Calu3 (cell line): ENCODE measurements at regions not wholly inside any gene's neighbourhood (a gene's known extent, or its start where the extent isn't known, plus 50 kb on each side); places are given as distances from the start of the nearest gene placed in this dataset.

Experiments
- BruUV-seq: library from RNA; stranded (reverse); fragments of 400-500 nt; replicated peaks from 2 replicates; lab custom pipeline; 2021; lab: Mats Ljungman, UMichigan
- CTCF ChIA-PET: fragments of 300-600 bp; sonication (Branson Sonifier 250); formaldehyde crosslinking; loops from one replicate; lab custom pipeline; 2022; ENCODE audit warnings: antibody characterized with exemption; lab: Charles Lee
- DNase-seq: peaks from one replicate; pipeline ENCODE4 v3.0.0; 2022
- H3K27ac Mint-ChIP-seq: one replicate; pipeline ENCODE4 v1.8.0; 2022; ENCODE audit warnings: mixed read lengths; ENCODE audit not compliant: unreplicated experiment
- H3K27me3 Mint-ChIP-seq: one replicate; pipeline ENCODE4 v1.8.0; 2022; ENCODE audit warnings: mixed read lengths; ENCODE audit not compliant: unreplicated experiment
- H3K36me3 Mint-ChIP-seq: one replicate; pipeline ENCODE4 v1.8.0; 2022; ENCODE audit warnings: mild to moderate bottlenecking, moderate library complexity, mixed read lengths; ENCODE audit not compliant: insufficient read depth, unreplicated experiment
- H3K4me1 Mint-ChIP-seq: one replicate; pipeline ENCODE4 v1.8.0; 2022; ENCODE audit warnings: mild to moderate bottlenecking, low read depth, mixed read lengths; ENCODE audit not compliant: unreplicated experiment
- H3K4me3 Mint-ChIP-seq: one replicate; pipeline ENCODE4 v1.8.0; 2022; ENCODE audit warnings: mild to moderate bottlenecking, low read depth, moderate library complexity, mixed read lengths; ENCODE audit not compliant: unreplicated experiment
- H3K9me3 Mint-ChIP-seq: one replicate; pipeline ENCODE4 v1.8.0; 2022; ENCODE audit warnings: low read depth, mixed read lengths; ENCODE audit not compliant: unreplicated experiment
- intact Hi-C: fragments of 100-400 bp; cut with micrococcal nuclease; formaldehyde crosslinking; loops from one replicate; pipeline ENCODE4 v1.10.0; 2022; ENCODE audit not compliant: unreplicated experiment
- TF ChIP-seq, protein P1 (sequence below): fragments of 200-600 bp; IDR thresholded peaks from one replicate; pipeline ENCODE4 v1.8.0; 2022; ENCODE audit warnings: antibody characterized with exemption; ENCODE audit not compliant: unreplicated experiment

DNA sequence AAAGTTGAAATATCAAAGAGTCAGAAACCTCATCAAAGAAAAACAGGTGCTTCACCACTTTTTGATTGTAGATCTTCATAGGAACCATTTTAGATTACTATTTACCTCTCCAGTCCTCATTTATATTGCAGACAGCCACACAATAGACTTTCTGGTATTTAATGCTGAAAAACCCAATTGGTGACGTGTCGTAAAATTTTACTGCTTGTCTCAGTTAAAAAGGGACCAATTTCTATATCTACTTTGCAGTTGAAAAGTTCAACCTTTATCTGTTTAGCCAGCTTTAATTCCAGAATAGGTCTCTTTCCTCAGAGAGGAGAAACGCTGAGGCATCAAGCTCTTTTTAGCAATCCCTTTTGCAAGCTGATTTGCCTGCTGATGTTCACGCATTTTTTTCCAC is 1722.4 kb downstream of the PLA2G4A start:
- TF ChIP-seq, protein P1, sequence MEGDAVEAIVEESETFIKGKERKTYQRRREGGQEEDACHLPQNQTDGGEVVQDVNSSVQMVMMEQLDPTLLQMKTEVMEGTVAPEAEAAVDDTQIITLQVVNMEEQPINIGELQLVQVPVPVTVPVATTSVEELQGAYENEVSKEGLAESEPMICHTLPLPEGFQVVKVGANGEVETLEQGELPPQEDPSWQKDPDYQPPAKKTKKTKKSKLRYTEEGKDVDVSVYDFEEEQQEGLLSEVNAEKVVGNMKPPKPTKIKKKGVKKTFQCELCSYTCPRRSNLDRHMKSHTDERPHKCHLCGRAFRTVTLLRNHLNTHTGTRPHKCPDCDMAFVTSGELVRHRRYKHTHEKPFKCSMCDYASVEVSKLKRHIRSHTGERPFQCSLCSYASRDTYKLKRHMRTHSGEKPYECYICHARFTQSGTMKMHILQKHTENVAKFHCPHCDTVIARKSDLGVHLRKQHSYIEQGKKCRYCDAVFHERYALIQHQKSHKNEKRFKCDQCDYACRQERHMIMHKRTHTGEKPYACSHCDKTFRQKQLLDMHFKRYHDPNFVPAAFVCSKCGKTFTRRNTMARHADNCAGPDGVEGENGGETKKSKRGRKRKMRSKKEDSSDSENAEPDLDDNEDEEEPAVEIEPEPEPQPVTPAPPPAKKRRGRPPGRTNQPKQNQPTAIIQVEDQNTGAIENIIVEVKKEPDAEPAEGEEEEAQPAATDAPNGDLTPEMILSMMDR = no peak
- Mint-ChIP-seq H3K27ac (no peak overlapping the region), H3K4me3 (no peak overlapping the region), H3K27me3 (no peaks in the 10 kb centered on the region), H3K9me3 (peaks cover 5% of the 10 kb centered on the region), H3K36me3 (no peaks in the 10 kb centered on the region), H3K4me1 (no peaks in the 10 kb centered on the region)
- CTCF ChIA-PET = no interaction called here
- intact Hi-C loops = no loop called here
- DNase-seq = no peak
- BruUV-seq = no TSS peak

DNA sequence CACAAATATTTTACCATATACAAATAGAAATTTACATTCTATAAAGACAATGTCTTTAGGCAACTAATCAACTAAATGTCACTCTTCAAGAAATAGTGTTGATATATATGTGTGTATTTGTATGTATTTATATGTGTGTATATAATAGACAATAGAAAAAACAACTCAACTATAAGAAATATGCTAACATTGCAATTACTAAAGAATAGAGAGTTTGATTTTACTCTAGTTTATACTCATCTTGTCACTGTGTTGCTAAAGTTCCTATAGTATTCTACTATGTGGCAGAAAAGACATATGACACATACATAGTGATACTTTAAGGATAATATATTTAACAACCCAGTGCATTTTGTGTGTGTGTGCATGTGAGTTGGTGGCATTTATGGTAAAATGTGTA is 1728.3 kb downstream of the PLA2G4A start:
- TF ChIP-seq, protein P1 = no peak
- intact Hi-C loops = no loop called here
- BruUV-seq = no TSS peak
- no peak for DNase-seq
- no peaks in the 10 kb centered on the region for H3K9me3 Mint-ChIP-seq
- no peaks in the 10 kb centered on the region for H3K4me1 Mint-ChIP-seq
- no peak overlapping the region for H3K27ac Mint-ChIP-seq
- H3K4me3 Mint-ChIP-seq = no peak overlapping the region
- no peaks in the 10 kb centered on the region for H3K27me3 Mint-ChIP-seq
- CTCF ChIA-PET = no interaction called here
- no peaks in the 10 kb centered on the region for H3K36me3 Mint-ChIP-seq

DNA sequence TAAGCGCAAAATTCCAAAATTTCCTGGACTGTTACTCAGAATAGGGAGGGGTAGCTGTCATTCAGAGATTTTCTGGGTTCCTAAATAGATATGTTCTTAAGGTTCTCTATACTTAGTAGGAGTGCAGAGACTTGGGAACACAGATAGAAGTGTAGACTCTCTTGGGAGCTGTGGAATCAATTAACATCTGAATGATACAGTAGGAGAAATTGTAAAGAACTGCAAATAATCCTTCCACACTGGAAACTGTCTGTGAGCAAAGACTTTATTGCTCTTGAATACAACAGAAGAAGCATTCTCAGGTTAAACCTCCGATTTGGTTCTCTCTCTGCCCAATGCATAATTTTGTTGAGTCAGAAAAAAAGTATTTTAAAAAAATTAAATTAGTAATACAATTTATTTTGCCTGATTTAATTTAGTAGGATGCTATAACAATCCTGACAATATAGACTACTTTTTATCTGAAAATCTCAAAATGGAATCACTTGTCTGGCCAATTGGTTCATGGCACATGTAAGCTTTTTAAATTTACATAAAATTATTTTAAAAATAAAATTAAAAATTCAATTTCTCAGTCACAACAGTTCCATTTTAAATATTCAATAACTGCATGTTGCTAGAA is 1754.3 kb downstream of the PLA2G4A start:
- CTCF ChIA-PET = no interaction called here
- Mint-ChIP-seq H3K27me3 (no peaks in the 10 kb centered on the region), H3K9me3 (no peaks in the 10 kb centered on the region), H3K36me3 (no peaks in the 10 kb centered on the region), H3K4me3 (no peak overlapping the region), H3K27ac (no peak overlapping the region), H3K4me1 (no peaks in the 10 kb centered on the region)
- BruUV-seq = no TSS peak
- TF ChIP-seq, protein P1 = no peak
- intact Hi-C loops = no loop called here
- DNase-seq = no peak

DNA sequence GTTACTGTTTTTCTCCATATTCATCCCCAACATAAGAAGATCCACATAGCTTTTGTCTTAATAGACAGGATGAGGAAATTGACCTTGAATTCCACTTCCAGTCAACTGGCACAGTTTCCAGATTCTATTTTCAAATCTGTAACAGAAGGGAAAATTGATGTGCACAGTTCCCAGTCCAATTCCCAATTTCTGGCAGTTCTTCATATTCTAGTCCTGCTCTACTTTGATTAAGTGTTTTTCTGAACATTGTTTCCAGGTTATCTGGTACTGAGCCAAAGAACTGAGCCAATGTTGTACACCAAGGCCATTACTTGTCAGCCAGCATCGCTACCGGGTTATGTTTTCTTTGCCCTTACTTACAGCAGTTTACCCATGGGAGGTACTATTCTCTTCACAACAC is 1755.4 kb downstream of the PLA2G4A start:
- Mint-ChIP-seq H3K4me3 (no peak overlapping the region), H3K9me3 (no peaks in the 10 kb centered on the region), H3K27ac (no peak overlapping the region), H3K27me3 (no peaks in the 10 kb centered on the region), H3K4me1 (no peaks in the 10 kb centered on the region), H3K36me3 (no peaks in the 10 kb centered on the region)
- TF ChIP-seq, protein P1 = no peak
- intact Hi-C loops = no loop called here
- BruUV-seq = no TSS peak
- CTCF ChIA-PET = no interaction called here
- DNase-seq = no peak
